GM19452 (cell line): ENCODE measurements at regions not wholly inside any gene's neighbourhood (a gene's known extent, or its start where the extent isn't known, plus 50 kb on each side); places are given as distances from the start of the nearest gene placed in this dataset.
A peak's percentile ranks its signal among the peaks of the same experiment; 100 is the strongest.
"Not testable (repeated sequence)": the region's sequence is repeated elsewhere in the genome, so short reads cannot be mapped to it uniquely, and the experiment has no call there.

Source experiments
- ATAC-seq: cut with Tn5 transposase; IDR thresholded peaks from one replicate; pipeline ENCODE4 v1.9.1; 2021; ENCODE audit not compliant: unreplicated experiment

DNA sequence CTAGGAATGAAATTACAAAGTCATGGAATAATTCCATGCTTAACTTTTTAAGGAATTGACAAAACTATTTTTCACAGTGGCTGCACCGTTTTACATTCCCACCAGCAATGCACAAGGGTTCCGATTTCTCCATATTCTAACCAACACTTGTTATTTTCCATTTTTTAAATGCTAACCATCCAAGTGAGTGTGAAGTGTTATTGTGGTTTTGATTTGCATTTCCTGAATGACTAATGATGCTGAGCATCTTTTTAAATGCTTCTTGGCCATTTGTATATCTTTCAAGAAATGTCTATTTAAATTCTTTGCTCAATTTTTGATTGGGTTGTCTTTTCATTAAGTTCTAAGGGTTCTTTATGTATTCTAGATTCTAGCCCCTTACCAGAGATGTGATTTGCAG lies 479.5 kb upstream of the SMARCA2 start:
- no peak for ATAC-seq

DNA sequence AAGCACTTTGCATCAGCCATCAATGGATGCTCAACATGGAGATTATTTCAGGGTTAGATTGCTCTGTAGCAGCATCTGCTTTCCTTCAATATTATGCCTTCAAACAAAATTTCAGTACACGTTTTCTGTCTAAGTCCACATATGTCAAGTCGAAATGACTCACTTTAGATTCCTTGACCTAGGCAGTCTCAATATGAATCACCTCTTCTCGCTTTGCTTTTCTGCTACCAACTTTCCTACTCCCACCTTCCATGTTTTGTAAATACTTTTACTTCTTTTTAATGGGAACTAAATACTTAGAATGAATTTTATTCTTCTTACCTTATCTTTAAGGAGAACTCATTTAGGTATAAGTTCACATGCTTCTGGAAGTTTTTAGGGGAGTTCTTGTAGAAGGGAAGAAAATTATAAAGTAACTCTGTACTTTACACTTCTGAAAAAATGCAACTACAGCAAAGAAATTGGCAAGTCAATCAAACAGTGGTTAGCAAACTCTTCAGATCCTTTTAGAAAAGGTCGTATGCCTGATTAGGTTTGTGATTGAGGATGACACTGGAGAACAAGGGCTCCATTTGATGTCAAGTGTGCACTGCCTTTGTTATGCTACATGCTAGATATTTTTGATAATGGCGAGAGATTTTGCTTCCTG lies 478.5 kb upstream of the SMARCA2 start:
- ATAC-seq = peak; percentile 76

DNA sequence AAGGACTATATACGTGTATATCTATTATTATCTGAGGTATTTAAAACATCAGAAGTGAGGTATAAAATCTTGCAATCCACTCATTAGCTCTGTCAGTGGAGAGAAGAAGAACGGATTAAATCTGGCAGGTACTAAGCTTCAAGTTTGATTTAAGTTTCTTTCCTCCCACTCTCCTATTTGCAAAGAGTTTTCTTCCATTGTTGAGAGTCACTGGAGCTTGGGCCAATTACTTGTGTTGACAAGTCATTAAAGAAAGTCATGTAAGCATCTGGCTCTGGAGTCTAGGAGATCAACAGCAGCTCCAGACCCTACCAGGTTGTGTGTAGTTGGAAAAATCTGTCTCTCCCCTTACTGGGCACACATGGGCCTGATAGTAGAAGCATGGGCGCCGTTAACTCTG lies 476.8 kb upstream of the SMARCA2 start:
- ATAC-seq = no peak

DNA sequence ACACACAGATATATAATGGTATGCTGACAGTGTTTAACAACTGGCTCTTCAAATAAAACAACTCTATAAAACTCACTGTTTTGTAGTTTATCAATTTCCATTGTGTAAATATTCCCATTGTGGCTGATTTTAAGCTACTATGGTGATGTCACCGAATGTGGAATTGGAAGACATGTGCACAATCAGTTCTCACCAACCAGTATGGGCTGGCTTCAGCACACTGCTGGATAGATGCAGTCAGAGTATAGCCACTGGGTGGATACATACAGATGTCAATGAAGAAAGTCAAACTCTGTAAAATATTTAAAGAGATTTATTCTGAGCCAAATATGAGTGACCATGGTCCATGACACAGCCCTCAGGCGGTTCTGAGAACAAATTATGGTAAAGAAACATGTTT lies 475.9 kb upstream of the SMARCA2 start:
- no peak for ATAC-seq

DNA sequence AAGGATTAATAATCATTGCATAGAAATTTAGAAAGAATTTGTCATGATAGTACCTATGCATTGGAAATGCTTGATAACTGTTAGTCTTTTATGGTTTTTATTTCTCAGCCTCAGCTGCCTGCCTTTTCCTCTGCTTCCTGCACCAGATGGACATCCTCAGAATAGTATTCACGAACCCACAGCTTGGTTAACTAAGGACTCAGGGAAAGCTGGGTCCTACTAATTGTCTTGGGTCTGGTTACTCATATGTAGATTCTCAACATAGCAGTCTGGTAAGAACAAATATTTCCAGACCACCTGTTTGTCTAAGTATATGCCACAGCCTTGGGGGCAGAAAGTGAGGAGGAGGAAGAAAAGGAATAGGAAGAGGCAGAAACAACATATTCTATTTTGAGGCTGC lies 464.5 kb upstream of the SMARCA2 start:
- no peak for ATAC-seq

DNA sequence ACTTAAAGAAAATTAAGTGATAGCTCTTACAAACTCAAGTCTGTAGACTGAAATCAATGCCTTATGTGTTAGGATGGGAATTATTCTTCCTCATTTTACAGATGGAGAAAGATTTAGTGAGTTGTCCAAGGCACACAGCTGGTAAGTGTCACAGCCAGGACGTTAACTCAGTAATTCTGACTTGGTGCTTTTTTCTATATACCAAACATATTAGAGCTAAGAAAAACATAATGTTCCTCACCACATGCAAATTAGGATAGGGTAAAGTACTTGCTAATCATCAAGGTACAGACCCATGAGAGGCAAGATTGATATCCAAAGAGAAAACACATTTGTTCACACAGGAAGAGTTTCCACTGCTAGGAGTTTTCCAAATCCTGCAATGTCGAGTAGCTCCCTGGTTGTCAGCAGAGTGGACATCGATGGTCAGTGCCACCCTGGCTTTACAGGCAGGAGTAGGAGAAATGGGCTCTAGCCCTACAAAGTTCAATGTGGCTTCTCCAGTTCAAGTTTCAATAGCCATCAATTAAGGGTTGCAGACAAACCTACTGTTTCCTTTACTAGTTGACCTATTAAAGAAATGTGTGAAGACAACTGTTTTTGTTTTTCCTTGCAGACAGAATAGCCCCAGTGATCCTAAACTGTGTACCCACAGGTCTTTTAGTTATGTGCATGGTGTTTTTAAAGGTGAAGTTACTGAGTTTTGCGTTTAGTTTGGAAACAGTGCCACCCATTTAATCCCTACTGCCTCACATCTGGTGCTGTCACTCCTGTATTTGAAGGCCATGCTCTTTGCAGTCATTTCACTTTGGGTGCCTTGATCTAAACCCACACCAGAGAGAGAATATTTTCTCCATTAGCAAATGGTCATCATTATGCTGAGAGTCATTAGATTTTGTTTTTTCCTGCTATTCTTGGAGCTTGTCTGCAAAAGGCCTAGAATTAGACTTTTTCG lies 460.8 kb upstream of the SMARCA2 start:
- ATAC-seq = peak; percentile 84

DNA sequence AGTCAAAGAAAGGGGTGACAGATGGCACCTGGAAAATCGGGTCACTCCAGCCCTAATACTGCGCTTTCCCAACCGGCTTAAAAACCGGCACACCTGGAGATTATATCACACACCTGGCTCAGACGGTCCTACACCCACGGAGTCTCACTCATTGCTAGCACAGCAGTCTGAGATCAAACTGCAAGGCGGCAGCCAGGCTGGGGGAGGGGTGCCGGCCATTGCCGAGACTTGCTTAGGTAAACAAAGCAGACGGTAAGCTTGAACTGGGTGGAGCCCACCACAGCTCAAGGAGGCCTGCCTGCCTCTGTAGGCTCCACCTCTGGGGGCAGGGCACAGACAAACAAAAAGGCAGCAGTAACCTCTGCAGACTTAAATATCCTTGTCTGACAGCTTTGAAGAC lies 456.5 kb upstream of the SMARCA2 start:
- ATAC-seq = not testable (repeated sequence)

DNA sequence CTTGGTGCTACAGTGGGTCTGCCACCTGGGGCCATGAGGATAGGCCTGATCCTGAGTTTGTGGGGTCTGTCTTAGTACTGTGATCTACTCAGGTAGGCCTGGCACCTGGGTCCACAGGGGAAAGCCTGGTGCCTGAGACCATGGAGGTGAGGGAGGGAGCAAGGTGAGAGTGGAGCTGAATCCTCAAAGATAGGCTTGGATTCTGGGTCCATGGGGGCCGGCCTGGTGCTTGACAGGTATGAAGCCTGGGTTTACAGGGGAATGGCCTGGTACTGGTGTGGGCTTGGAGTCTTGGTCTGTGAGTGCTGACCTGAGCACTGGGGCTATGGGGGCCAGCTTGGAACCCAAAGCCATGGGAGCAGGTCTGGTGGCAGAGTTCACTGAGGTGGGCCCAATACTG lies 439.2 kb upstream of the SMARCA2 start:
- no peak for ATAC-seq

DNA sequence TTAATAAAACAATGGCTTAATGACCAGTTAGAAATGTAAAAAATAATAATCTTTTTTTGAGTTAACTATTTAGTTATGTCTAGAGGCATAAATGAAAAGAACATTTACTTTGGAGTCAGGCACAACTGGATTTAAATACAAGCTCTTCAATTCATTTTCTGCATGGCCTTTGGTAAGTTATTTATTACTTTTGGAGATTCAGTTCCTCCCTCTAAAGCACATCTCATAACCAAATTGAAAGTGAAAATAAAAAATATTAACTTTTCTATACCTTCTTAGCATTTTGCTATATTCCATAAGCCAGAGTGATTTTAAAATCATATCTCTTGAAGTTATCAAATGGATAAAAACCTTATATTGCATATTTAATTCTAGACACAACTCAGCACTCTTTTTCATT lies 434.9 kb upstream of the SMARCA2 start:
- ATAC-seq = peak; percentile 96

DNA sequence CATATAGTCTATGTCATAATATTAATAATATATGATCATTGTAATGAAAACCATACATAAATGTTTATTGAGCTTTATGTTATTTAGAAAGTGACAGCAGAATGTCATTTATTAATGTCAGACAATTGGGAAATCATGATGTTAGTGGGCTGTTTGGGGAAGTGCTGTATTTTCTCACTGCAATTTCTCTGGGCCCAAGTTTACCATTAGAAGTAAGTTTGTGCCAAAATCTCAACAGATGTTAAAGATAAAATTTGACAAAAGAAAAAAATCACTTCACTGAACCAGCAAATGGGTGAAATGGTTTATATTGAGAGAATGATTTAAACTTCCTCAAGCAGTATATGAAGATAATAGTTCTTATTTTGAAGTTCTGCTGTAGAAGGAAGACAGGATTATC lies 433.2 kb upstream of the SMARCA2 start:
- ATAC-seq = no peak

DNA sequence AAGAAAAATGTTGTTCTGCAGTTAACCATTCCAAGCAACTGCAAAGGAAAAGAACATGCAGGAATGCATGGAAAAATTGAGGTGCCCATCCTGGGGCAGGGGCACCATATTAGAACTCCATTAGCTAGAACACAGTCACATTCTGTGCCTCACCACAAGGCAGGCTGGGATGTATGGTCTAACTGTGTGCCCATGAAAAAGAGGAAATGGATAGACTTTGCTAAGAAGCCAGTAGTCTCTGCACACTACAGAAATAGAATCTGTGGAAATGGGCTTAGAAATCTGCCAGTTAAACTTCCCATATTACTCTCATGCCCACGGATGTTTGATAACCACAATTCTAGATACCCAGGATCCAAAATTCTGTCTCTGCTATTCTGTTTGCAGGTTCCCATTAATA lies 423.8 kb upstream of the SMARCA2 start:
- no peak for ATAC-seq

DNA sequence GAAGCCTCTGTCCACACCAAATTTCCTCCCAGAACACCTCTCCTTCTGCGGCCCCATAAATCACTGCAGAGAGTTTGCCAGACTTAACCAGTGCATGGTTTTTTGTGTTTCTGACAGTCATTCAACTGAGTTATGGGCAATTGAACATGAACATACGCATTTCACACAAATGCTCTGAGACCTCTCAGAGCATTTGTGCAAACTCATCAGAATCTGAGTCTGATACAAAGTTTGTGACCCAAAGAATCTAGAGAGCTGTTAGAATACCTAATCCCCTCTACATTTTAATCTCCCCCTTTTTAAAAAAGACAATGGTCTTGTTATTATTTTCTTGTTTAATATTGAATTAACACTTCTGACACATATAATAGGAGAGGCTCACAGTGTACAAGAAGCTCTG lies 416.9 kb upstream of the SMARCA2 start:
- no peak for ATAC-seq

DNA sequence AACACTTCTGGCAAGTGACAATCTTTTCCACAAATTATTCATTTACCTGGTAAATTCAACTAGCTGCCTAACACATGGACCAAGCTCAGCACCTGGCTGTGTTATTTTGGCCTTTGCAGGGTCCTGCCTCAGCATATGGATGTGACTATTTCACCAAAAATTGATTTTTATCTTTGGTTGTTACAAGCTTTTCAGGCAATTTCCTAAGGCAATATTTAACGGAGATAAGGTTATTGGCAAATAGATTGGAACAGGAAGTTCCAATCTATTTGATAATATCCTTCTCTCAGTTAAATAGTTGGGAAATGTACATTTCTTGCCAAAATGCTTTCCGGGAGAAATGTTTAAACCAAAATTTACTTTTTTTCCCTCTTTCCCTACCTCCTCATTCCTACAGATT lies 415.2 kb upstream of the SMARCA2 start:
- ATAC-seq = no peak

DNA sequence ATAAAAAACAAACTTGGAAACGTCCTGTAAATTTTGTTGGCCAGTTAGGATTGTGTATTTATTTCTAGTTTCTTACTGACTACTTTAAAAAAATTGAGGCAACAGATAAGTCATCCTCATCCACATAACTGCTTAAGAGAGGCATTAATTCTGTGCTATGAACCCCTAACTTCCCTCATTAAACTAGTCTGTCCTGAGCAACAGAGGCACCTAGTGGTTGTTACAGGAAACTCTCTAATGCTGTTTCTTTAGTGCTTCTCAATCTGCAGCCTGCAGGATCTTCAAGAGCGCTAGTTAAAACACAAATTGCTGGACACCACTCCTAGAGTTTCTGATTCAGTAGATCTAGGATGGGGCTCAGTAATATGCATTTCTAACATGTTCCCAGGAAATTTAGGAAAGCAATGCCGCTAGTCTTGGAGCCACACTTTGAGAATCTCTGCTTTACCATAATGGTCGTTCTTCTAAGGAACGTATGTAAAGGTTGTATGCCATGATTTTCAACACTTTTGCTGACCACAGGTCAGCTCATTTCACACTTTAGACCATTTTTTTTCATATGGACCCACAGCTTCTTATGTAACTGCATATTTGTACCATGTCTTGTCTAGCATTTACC lies 410.1 kb upstream of the SMARCA2 start:
- ATAC-seq = peak; percentile 82

DNA sequence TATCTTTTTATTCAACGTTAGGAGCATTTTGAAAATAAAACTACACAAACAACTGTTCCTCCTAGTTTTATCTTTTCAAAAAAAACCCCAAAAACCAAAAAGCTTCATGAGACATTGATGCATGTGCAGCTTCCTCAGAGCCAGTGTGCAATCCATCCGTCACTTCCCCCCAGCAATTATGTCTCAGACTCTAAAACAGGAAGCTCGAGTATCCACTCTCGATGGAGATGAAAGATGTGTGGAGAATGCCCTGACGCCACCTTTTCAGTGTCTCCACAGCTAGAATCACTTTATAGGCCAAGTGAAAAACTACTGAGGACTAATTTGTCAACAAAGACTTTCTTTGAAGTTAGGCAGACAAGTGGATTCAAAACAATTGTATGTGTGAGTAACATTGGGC lies 408.9 kb upstream of the SMARCA2 start:
- no peak for ATAC-seq

DNA sequence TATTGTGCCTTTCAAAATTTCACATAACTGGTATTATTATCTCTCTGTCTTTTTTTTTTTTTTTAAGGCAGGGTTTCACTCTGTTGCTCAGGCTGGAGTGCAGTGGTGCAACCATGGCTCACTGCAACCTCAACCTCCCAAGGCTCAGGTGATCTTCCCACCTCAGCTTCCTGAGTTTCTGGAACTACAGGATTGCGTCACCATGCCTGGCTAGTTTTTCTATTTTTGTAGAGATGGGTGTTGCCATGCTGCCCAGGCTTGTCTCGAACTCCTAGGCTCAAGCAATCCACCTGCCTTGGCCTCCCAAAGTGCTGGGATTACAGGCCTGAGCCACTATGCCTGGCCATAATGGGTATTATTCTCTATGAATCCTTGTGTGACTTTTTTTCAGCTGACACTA lies 402.3 kb upstream of the SMARCA2 start:
- ATAC-seq = no peak

DNA sequence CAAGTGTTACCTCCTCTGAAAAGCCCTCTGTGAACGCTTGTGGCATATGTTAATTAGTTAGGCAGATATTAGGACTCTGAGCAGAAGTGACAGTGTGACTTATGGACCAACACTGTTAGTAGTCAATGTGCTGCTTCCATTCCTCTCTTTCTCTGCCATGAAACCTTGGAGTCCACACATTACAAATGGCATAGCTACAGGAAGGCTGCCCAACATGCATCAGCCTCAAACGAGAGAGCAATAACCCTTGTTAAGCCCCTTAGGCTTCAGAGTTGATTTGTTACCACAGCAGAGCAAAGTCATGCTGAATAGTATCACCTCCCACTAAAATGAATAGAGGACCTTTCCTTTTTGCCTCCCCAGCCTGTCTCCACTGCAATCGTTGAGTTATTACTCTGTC lies 397.7 kb upstream of the SMARCA2 start:
- no peak for ATAC-seq

DNA sequence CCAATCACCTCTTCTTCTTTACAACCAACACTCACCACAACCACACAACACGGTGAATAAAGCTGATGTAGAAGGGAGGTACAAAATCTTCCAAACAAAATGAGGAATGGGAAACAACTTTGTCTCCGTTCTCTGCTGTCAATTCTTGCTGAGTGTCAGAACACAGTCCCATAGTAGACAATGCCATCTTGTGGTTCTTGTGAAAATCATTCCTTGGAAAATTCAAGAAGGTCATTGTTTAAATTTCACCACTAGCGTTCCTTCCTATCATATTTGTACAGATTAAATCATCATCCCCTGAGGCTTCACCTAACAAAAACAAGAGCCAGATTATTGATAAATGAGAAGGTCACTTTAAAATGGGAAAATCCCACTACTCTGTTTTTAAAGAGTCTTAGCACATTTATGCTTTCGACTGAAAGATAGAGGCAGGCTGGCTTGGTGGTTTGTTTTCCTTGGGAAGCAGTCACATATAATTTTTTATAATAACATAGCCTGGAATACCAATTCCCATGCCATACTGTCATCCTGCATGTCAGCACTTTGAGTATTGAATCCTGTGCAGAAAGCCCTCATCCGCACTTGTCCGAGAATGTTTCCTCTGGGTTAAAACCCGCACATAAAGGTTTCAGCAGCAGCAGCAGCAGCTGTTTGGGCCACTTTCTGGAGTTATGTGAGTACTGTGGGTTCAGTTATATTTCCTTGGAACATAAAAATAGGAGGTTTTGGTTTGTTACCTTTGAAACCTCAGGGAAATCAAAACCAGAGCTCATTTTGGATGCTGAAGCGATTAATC lies 395.0 kb upstream of the SMARCA2 start:
- no peak for ATAC-seq

DNA sequence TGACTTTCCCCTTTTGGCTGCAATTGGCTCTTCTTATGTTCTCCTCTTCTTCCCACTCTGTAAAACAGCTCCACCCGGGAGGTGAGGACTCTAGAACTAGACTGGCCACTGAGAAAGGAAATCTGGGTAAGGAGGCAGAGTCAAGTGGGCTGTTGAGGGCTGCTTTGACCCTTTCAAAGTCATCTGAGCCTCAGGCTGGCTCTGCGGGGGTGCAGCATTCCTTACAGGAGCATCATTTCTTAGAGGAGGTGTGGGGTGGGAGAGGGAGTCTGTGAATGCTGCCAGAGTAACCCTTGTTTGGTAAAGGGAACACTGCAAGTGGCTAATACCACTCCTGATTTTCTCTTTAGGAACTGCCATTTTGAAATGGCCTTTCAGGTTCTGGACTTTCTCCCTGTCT lies 377.7 kb upstream of the SMARCA2 start:
- no peak for ATAC-seq

DNA sequence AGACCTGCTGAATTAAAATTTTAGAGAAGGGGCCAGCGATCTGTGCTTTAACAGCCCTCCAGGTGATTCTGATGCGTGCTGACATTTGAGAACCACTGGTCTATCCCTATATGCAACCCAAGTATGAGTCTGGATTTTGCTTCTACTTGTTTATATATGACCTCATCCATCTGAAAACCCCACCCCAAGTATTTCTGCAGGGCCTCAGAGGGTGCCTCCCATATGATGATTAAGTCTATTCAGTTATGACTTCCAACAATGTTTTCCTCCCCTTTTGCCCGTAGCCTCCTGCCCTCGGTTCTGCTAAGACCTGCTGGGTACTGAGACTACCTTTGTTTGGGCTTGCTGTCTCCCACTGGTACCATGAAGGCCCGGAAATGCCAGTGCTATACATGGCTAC lies 376.0 kb upstream of the SMARCA2 start:
- ATAC-seq = no peak

DNA sequence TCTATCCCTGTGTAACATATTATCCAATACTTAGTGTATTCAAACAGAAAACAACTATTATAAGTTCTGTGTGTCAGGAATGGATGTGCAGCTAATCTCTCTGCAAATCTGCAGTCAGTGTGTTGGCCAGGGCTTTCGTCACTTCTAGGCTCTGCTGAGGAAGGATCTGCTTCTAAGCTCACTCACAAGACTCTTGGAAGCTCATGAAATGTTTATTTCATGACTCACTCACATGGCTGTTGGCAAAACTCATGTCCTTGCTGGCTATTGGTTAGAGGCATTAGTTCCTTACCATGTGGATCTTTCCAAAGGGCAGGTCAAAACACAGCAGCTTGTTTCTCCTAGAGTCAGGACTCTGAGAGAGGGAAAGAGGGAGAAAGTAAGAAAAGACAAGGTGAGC lies 367.4 kb upstream of the SMARCA2 start:
- ATAC-seq = no peak
